HG03095 (cell line): ENCODE measurements at regions not wholly inside any gene's neighbourhood (a gene's known extent, or its start where the extent isn't known, plus 50 kb on each side); places are given as distances from the start of the nearest gene placed in this dataset.

Experiments used
- ATAC-seq: cut with Tn5 transposase; IDR thresholded peaks from one replicate; pipeline ENCODE4 v1.9.1; 2021; ENCODE audit warnings: moderate library complexity; ENCODE audit not compliant: unreplicated experiment

- ATAC-seq: no peak
These were observed 239.1 kb downstream of the ICOS start for GRCh38 chr2:204175552-204176271.

- ATAC-seq: no peak
These were observed 239.7 kb downstream of the ICOS start for GRCh38 chr2:204176306-204176705.

- ATAC-seq: peak; percentile 16
These were observed 240.9 kb downstream of the ICOS start for GRCh38 chr2:204177251-204177976.

GRCh38 chr2:204177977-204178522, 241.5 kb downstream of the ICOS start:
- ATAC-seq: peak; percentile 70

GRCh38 chr2:204180649-204181048, 244.1 kb downstream of the ICOS start:
- ATAC-seq: no peak

- ATAC-seq: no peak
These were observed 247.0 kb downstream of the ICOS start for GRCh38 chr2:204183608-204184007.

- no peak for ATAC-seq
These were observed 247.7 kb downstream of the ICOS start for GRCh38 chr2:204184226-204184625.

- ATAC-seq: no peak
These were observed 250.9 kb downstream of the ICOS start for GRCh38 chr2:204187229-204188083.

- no peak for ATAC-seq
These were observed 255.0 kb downstream of the ICOS start for GRCh38 chr2:204191574-204191973.

- ATAC-seq: no peak
These were observed 258.9 kb downstream of the ICOS start for GRCh38 chr2:204195498-204195897.

GRCh38 chr2:204197336-204198005, 260.9 kb downstream of the ICOS start:
- ATAC-seq: no peak

GRCh38 chr2:204199357-204199756, 262.8 kb downstream of the ICOS start:
- no peak for ATAC-seq

- ATAC-seq: no peak
These were observed 264.9 kb downstream of the ICOS start for GRCh38 chr2:204201507-204201906.

GRCh38 chr2:204202253-204202652, 265.7 kb downstream of the ICOS start:
- ATAC-seq: no peak

GRCh38 chr2:204203704-204204103, 267.1 kb downstream of the ICOS start:
- ATAC-seq: no peak

- ATAC-seq: no peak
These were observed 268.5 kb downstream of the ICOS start for GRCh38 chr2:204205082-204205481.

- ATAC-seq: no peak
These were observed 269.0 kb downstream of the ICOS start for GRCh38 chr2:204205538-204205937.

- ATAC-seq: no peak
These were observed 271.3 kb downstream of the ICOS start for GRCh38 chr2:204207866-204208265.

- ATAC-seq: no peak
These were observed 277.0 kb downstream of the ICOS start for GRCh38 chr2:204213588-204213987.

GRCh38 chr2:204218040-204218439, 281.5 kb downstream of the ICOS start:
- ATAC-seq: no peak

- ATAC-seq: no peak
These were observed 282.6 kb downstream of the ICOS start for GRCh38 chr2:204219196-204219595.
